Suprapubic skin (tissue), 4 donors: ENCODE measurements at regions not wholly inside any gene's neighbourhood (a gene's known extent, or its start where the extent isn't known, plus 50 kb on each side); places are given as distances from the start of the nearest gene placed in this dataset.

Experiments
- DNase-seq, 2 donors: peaks; one replicate each; pipeline ENCODE4 v3.0.0-alpha.2; 2019; ENCODE audit warnings: low spot score in 2 of 2
- H3K27ac ChIP-seq: fragments of 200-600 bp; sonication (generic); one replicate; pipeline ENCODE4 v1.5.1; 2019
- H3K27me3 ChIP-seq: fragments of 200-600 bp; sonication (generic); one replicate; pipeline ENCODE4 v1.5.1; 2019
- H3K36me3 ChIP-seq: fragments of 200-600 bp; sonication (generic); one replicate; pipeline ENCODE4 v1.5.1; 2019
- H3K4me1 ChIP-seq: fragments of 200-600 bp; sonication (generic); one replicate; pipeline ENCODE4 v1.5.1; 2019
- H3K4me3 ChIP-seq: fragments of 200-600 bp; sonication (generic); one replicate; pipeline ENCODE4 v1.5.1; 2019; ENCODE audit warnings: mild to moderate bottlenecking
- H3K9me3 ChIP-seq: fragments of 200-600 bp; sonication (generic); one replicate; pipeline ENCODE4 v1.5.1; 2019
- EP300 ChIP-seq: sonication (generic); formaldehyde crosslinking; IDR thresholded peaks from one replicate; pipeline ENCODE4 v1.6.1; 2017; ENCODE audit warnings: antibody characterized with exemption
- POLR2A ChIP-seq, 2 donors: fragments of 450-650 bp; IDR thresholded peaks; one replicate each; pipeline ENCODE4 v1.6.1; 2017; ENCODE audit warnings: antibody characterized with exemption in 2 of 2, mild to moderate bottlenecking in 2 of 2, moderate library complexity in 2 of 2
- POLR2AphosphoS5 ChIP-seq, 3 donors: sonication (generic); formaldehyde crosslinking; IDR thresholded peaks; one replicate each; pipeline ENCODE4 v1.6.1; 2017; ENCODE audit warnings: antibody characterized with exemption in 3 of 3
- whole genome bisulfite sequencing: methylation state at CpG from one replicate; pipeline ENCODE4 v1.1.5; 2018; 5-methylcytosine and 5-hydroxymethylcytosine counted together
- TF ChIP-seq, protein P1 (sequence below), 2 donors: fragments of 200-600 bp in 1 of 2; fragments of 450-650 bp in 1 of 2; sonication (generic) in 1 of 2; IDR thresholded peaks; one replicate each; pipeline ENCODE4 v1.5.1; 2016 to 2019; ENCODE audit warnings: antibody characterized with exemption in 2 of 2, mild to moderate bottlenecking in 1 of 2, moderate library complexity in 1 of 2

DNA sequence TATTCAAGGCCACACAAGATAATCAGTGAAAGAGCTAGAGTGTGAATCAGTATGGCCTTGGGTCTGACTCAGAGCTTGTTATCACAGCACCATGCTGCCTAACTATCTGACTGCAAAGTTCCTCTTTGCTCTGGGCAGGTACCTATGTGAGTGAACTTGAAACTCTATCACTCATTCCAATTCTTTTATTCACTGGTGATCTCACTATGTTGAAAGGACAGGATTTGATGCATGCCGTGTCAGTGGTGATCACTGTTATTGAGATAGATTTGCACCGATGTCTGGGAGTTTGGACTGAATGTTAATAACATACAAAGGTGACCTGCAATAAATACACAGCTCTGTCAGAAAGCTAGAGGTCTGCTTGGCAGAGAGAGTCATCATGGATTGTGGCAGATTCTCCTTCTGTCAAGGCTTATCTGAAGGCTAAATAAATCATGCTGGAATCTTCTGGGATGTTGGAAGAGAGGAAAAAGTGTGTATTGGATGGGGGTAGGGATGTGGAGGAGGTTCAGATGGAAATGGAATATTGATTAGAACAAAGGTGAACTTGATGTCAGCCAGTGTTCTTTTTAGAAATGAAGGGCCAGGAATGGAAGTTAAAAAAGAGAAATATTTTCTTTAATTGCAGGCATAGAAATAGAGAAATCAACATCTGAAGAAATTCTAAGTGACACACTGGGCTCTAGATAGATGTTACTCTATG lies 91.8 kb upstream of the TNC start:
- H3K27ac ChIP-seq, result no peak overlapping the region
- H3K4me1 ChIP-seq, result peaks cover 15% of the 10 kb centered on the region
- WGBS, result 60% methylated on average over 2 of the region's 2 CpGs

DNA sequence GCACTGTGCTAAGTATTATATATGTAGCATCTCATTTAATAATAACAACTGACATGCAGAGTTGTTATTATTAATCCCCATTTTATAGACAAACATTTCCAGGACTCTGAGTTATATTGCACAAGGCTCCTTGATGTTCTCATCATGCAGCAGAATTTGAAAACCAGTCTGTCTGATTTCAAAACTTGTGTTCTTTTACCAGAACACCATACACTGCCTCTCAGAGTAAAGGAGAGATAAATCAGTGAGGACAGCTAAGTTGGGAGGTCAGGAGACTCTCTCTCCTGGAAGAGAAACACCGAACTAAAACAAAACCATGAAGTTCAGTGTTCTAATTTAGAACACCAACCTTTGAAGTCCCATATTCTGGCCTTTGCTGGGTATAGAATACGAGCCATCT lies 92.7 kb upstream of the TNC start:
- no peak overlapping the region for H3K4me3 ChIP-seq
- TF ChIP-seq POLR2A (IDR thresholded peaks at IDR 0.05) (no peak), EP300 (no peak), POLR2AphosphoS5 (IDR thresholded peaks at IDR 0.05) (no peak)
- TF ChIP-seq, protein P1, sequence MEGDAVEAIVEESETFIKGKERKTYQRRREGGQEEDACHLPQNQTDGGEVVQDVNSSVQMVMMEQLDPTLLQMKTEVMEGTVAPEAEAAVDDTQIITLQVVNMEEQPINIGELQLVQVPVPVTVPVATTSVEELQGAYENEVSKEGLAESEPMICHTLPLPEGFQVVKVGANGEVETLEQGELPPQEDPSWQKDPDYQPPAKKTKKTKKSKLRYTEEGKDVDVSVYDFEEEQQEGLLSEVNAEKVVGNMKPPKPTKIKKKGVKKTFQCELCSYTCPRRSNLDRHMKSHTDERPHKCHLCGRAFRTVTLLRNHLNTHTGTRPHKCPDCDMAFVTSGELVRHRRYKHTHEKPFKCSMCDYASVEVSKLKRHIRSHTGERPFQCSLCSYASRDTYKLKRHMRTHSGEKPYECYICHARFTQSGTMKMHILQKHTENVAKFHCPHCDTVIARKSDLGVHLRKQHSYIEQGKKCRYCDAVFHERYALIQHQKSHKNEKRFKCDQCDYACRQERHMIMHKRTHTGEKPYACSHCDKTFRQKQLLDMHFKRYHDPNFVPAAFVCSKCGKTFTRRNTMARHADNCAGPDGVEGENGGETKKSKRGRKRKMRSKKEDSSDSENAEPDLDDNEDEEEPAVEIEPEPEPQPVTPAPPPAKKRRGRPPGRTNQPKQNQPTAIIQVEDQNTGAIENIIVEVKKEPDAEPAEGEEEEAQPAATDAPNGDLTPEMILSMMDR (IDR thresholded peaks at IDR 0.05), result no peak
- peaks cover 15% of the 10 kb centered on the region for H3K4me1 ChIP-seq

More for the DNA sequence above, 91.8 kb upstream of the TNC start:
- Histone ChIP-seq H3K27me3 (no peaks in the 10 kb centered on the region), H3K36me3 (no peaks in the 10 kb centered on the region), H3K4me3 (no peak overlapping the region), H3K9me3 (no peaks in the 10 kb centered on the region)
- no peak for DNase-seq
- no peak for TF ChIP-seq EP300
- TF ChIP-seq POLR2A (IDR thresholded peaks at IDR 0.05), result no peak
- TF ChIP-seq POLR2AphosphoS5 (IDR thresholded peaks at IDR 0.05), result no peak
- TF ChIP-seq, protein P1 (IDR thresholded peaks at IDR 0.05), result no peak

GRCh38 chr9:115211413-115212124 lies 93.6 kb upstream of the TNC start:
- Histone ChIP-seq H3K4me1 (peaks cover 15% of the 10 kb centered on the region), H3K4me3 (no peak overlapping the region)

More for the DNA sequence above, 92.7 kb upstream of the TNC start:
- Histone ChIP-seq H3K27me3 (no peaks in the 10 kb centered on the region), H3K27ac (no peak overlapping the region), H3K9me3 (no peaks in the 10 kb centered on the region), H3K36me3 (no peaks in the 10 kb centered on the region)
- DNase-seq, result no peak
- WGBS, result 89% methylated on average over 2 of the region's 2 CpGs

DNA sequence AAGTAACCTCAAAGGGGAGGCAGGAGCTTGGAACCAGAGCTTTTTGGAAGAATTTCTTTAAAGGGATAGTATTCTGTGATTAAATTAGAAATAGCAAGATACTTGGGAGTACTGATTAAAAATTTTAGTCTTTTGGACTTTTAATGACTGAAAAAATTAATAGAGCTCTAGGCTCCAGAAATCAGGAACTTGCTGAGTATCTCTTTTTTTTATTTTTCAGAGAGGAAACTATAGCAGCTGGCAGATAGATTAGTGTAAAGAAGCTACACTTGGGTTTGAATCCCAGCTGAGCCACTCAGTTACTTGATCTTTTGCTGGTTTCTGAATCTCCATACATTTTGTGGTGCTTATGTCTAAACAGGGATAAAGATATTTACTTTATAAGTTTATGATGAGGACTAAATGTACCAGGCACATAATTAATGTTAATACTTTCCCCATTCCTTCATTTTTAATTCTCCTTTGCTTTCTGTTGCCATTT lies 94.2 kb upstream of the TNC start:
- H3K27ac ChIP-seq, result no peak overlapping the region
- H3K9me3 ChIP-seq, result no peaks in the 10 kb centered on the region
- TF ChIP-seq, protein P1 (IDR thresholded peaks at IDR 0.05), result no peak
- no peak for TF ChIP-seq POLR2AphosphoS5 (IDR thresholded peaks at IDR 0.05)
- TF ChIP-seq POLR2A (IDR thresholded peaks at IDR 0.05), result no peak
- H3K4me1 ChIP-seq, result peaks cover 15% of the 10 kb centered on the region
- no peaks in the 10 kb centered on the region for H3K36me3 ChIP-seq
- H3K27me3 ChIP-seq, result no peaks in the 10 kb centered on the region
- no peak for DNase-seq
- no peak overlapping the region for H3K4me3 ChIP-seq

More at GRCh38 chr9:115211413-115212124, 93.6 kb upstream of the TNC start:
- DNase-seq, result no peak
- TF ChIP-seq POLR2A (IDR thresholded peaks at IDR 0.05) (no peak), POLR2AphosphoS5 (IDR thresholded peaks at IDR 0.05) (no peak), EP300 (no peak)
- TF ChIP-seq, protein P1 (IDR thresholded peaks at IDR 0.05), result no peak
- Histone ChIP-seq H3K27ac (no peak overlapping the region), H3K9me3 (no peaks in the 10 kb centered on the region), H3K36me3 (no peaks in the 10 kb centered on the region), H3K27me3 (no peaks in the 10 kb centered on the region)
- 73% methylated on average over 3 of the region's 3 CpGs for WGBS

DNA sequence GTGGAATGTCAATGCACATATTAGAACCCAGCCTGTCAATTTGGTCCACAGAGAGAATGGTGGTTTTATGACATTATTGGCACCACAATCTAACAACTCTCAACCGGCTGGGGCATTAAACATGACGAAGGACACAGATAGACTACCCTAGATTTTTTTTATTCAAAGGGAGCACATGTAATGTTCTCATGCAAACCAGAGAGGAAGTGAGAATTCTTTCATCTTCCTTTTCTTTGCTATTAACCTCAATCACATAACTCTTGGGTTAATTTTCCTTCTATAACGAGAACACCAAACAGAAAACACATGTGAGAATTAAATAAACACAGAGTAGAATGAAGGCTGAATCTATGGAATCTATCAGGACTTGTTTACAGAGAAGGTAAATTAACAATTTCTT lies 94.9 kb upstream of the TNC start:
- peaks cover 15% of the 10 kb centered on the region for H3K4me1 ChIP-seq
- H3K27me3 ChIP-seq, result no peaks in the 10 kb centered on the region
- no peak for DNase-seq
- H3K4me3 ChIP-seq, result no peak overlapping the region
- H3K9me3 ChIP-seq, result no peaks in the 10 kb centered on the region
- whole genome bisulfite sequencing, result 70% methylated on average over 3 of the region's 3 CpGs
- no peaks in the 10 kb centered on the region for H3K36me3 ChIP-seq
- TF ChIP-seq POLR2AphosphoS5 (IDR thresholded peaks at IDR 0.05) (no peak), EP300 (no peak), POLR2A (IDR thresholded peaks at IDR 0.05) (no peak)
- TF ChIP-seq, protein P1 (IDR thresholded peaks at IDR 0.05), result no peak
- H3K27ac ChIP-seq, result no peak overlapping the region
